Activated naive CD8-positive, alpha-beta T cell treated with anti-CD3 and anti-CD28 coated beads for 36 hours (primary cell): ENCODE measurements at regions not wholly inside any gene's neighbourhood (a gene's known extent, or its start where the extent isn't known, plus 50 kb on each side); places are given as distances from the start of the nearest gene placed in this dataset.
"Not testable (repeated sequence)": the region's sequence is repeated elsewhere in the genome, so short reads cannot be mapped to it uniquely, and the experiment has no call there.

ENCODE experiments used
- DNase-seq: peaks from one replicate; pipeline ENCODE4 v3.0.0; 2021
- H3K27ac Mint-ChIP-seq: one replicate; pipeline ENCODE4 v1.8.0; 2022; ENCODE audit warnings: mild to moderate bottlenecking, moderate library complexity, mixed read lengths
- H3K27me3 Mint-ChIP-seq: one replicate; pipeline ENCODE4 v1.8.0; 2022; ENCODE audit warnings: mild to moderate bottlenecking, mixed read lengths
- H3K36me3 Mint-ChIP-seq: one replicate; pipeline ENCODE4 v1.8.0; 2021; ENCODE audit warnings: mild to moderate bottlenecking, mixed read lengths
- H3K4me1 Mint-ChIP-seq: one replicate; pipeline ENCODE4 v1.8.0; 2021; ENCODE audit warnings: mixed read lengths
- H3K4me3 Mint-ChIP-seq: one replicate; pipeline ENCODE4 v1.8.0; 2022; ENCODE audit warnings: mild to moderate bottlenecking, moderate library complexity, mixed read lengths
- H3K9me3 Mint-ChIP-seq: one replicate; pipeline ENCODE4 v1.8.0; 2022; ENCODE audit warnings: mixed read lengths

GRCh38 chr13:24983094-24983493, 112.8 kb upstream of the PABPC3 start:
- H3K4me3 Mint-ChIP-seq = no peak overlapping the region
- H3K4me1 Mint-ChIP-seq = peaks cover 1% of the 10 kb centered on the region
- H3K27me3 Mint-ChIP-seq = peaks cover 46% of the 10 kb centered on the region
- no peak for DNase-seq
- H3K9me3 Mint-ChIP-seq = no peaks in the 10 kb centered on the region
- H3K27ac Mint-ChIP-seq = no peak overlapping the region
- H3K36me3 Mint-ChIP-seq = no peaks in the 10 kb centered on the region

- no peak for DNase-seq
- Mint-ChIP-seq H3K27ac (no peak overlapping the region), H3K4me1 (peaks cover 1% of the 10 kb centered on the region), H3K4me3 (no peak overlapping the region), H3K9me3 (no peaks in the 10 kb centered on the region), H3K36me3 (no peaks in the 10 kb centered on the region), H3K27me3 (peaks cover 53% of the 10 kb centered on the region)
Measured at GRCh38 chr13:24984134-24984533, 111.8 kb upstream of the PABPC3 start.

GRCh38 chr13:24985107-24985506, 110.8 kb upstream of the PABPC3 start:
- Mint-ChIP-seq H3K27ac (no peak overlapping the region), H3K9me3 (no peaks in the 10 kb centered on the region), H3K27me3 (peaks cover 53% of the 10 kb centered on the region), H3K36me3 (no peaks in the 10 kb centered on the region), H3K4me3 (no peak overlapping the region), H3K4me1 (peaks cover 1% of the 10 kb centered on the region)
- DNase-seq = no peak

GRCh38 chr13:24985896-24986295, 110.0 kb upstream of the PABPC3 start:
- Mint-ChIP-seq H3K27ac (no peak overlapping the region), H3K36me3 (no peaks in the 10 kb centered on the region), H3K4me1 (peaks cover 1% of the 10 kb centered on the region), H3K27me3 (peaks cover 50% of the 10 kb centered on the region), H3K4me3 (no peak overlapping the region), H3K9me3 (no peaks in the 10 kb centered on the region)
- DNase-seq = no peak

GRCh38 chr13:24986826-24987225, 109.1 kb upstream of the PABPC3 start:
- Mint-ChIP-seq H3K27me3 (peaks cover 49% of the 10 kb centered on the region), H3K9me3 (no peaks in the 10 kb centered on the region), H3K4me3 (no peak overlapping the region)

GRCh38 chr13:24989959-24990358, 106.0 kb upstream of the PABPC3 start:
- H3K27ac Mint-ChIP-seq, H3K4me1 Mint-ChIP-seq, H3K36me3 Mint-ChIP-seq, DNase-seq, H3K4me3 Mint-ChIP-seq, H3K9me3 Mint-ChIP-seq: not testable (repeated sequence)
- peaks cover 39% of the 10 kb centered on the region for H3K27me3 Mint-ChIP-seq

More at GRCh38 chr13:24986826-24987225, 109.1 kb upstream of the PABPC3 start:
- H3K4me1 Mint-ChIP-seq = no peaks in the 10 kb centered on the region
- no peak for DNase-seq
- H3K27ac Mint-ChIP-seq = no peak overlapping the region
- no peaks in the 10 kb centered on the region for H3K36me3 Mint-ChIP-seq

- not testable (repeated sequence) for H3K27ac Mint-ChIP-seq, H3K4me1 Mint-ChIP-seq, H3K9me3 Mint-ChIP-seq, H3K4me3 Mint-ChIP-seq, DNase-seq, H3K36me3 Mint-ChIP-seq
- peaks cover 32% of the 10 kb centered on the region for H3K27me3 Mint-ChIP-seq
Measured at GRCh38 chr13:24992946-24993345, 103.0 kb upstream of the PABPC3 start.

- Mint-ChIP-seq H3K4me1 (peaks cover 3% of the 10 kb centered on the region), H3K27ac (no peak overlapping the region), H3K4me3 (no peak overlapping the region), H3K9me3 (no peaks in the 10 kb centered on the region), H3K36me3 (no peaks in the 10 kb centered on the region), H3K27me3 (peaks cover 20% of the 10 kb centered on the region)
- peak; percentile 47 for DNase-seq
Measured at GRCh38 chr13:24995225-24995804, 100.6 kb upstream of the PABPC3 start.

GRCh38 chr13:24997367-24997967, 98.5 kb upstream of the PABPC3 start:
- no peak overlapping the region for H3K27ac Mint-ChIP-seq
- peaks cover 36% of the 10 kb centered on the region for H3K27me3 Mint-ChIP-seq
- H3K9me3 Mint-ChIP-seq = no peaks in the 10 kb centered on the region
- H3K4me1 Mint-ChIP-seq = peaks cover 3% of the 10 kb centered on the region
- no peak for DNase-seq
- no peak overlapping the region for H3K4me3 Mint-ChIP-seq
- H3K36me3 Mint-ChIP-seq = no peaks in the 10 kb centered on the region

- Mint-ChIP-seq H3K9me3 (no peaks in the 10 kb centered on the region), H3K27me3 (peaks cover 46% of the 10 kb centered on the region), H3K4me1 (peaks cover 3% of the 10 kb centered on the region), H3K4me3 (no peak overlapping the region), H3K36me3 (no peaks in the 10 kb centered on the region), H3K27ac (no peak overlapping the region)
- DNase-seq = no peak
Measured at GRCh38 chr13:24998433-24998832, 97.5 kb upstream of the PABPC3 start.

- Mint-ChIP-seq H3K4me3 (no peak overlapping the region), H3K9me3 (no peaks in the 10 kb centered on the region), H3K27me3 (peaks cover 47% of the 10 kb centered on the region), H3K4me1 (peaks cover 3% of the 10 kb centered on the region), H3K27ac (no peak overlapping the region), H3K36me3 (no peaks in the 10 kb centered on the region)
- no peak for DNase-seq
Measured at GRCh38 chr13:25001476-25002206, 94.3 kb upstream of the PABPC3 start.

GRCh38 chr13:25002311-25002710, 93.6 kb upstream of the PABPC3 start:
- not testable (repeated sequence) for H3K36me3 Mint-ChIP-seq, H3K9me3 Mint-ChIP-seq, H3K4me1 Mint-ChIP-seq, DNase-seq, H3K4me3 Mint-ChIP-seq, H3K27ac Mint-ChIP-seq
- H3K27me3 Mint-ChIP-seq = peaks cover 47% of the 10 kb centered on the region

- H3K27ac Mint-ChIP-seq, H3K4me3 Mint-ChIP-seq, H3K9me3 Mint-ChIP-seq, DNase-seq, H3K36me3 Mint-ChIP-seq, H3K4me1 Mint-ChIP-seq: not testable (repeated sequence)
- peaks cover 60% of the 10 kb centered on the region for H3K27me3 Mint-ChIP-seq
Measured at GRCh38 chr13:25004489-25004888, 91.4 kb upstream of the PABPC3 start.

- DNase-seq, H3K27ac Mint-ChIP-seq, H3K4me1 Mint-ChIP-seq, H3K36me3 Mint-ChIP-seq, H3K4me3 Mint-ChIP-seq, H3K9me3 Mint-ChIP-seq: not testable (repeated sequence)
- peaks cover 63% of the 10 kb centered on the region for H3K27me3 Mint-ChIP-seq
Measured at GRCh38 chr13:25005050-25005497, 90.9 kb upstream of the PABPC3 start.

- H3K27ac Mint-ChIP-seq = not testable (repeated sequence)
Measured at GRCh38 chr13:25007389-25007788, 88.5 kb upstream of the PABPC3 start.

More at GRCh38 chr13:25007389-25007788, 88.5 kb upstream of the PABPC3 start:
- not testable (repeated sequence) for H3K4me1 Mint-ChIP-seq, H3K4me3 Mint-ChIP-seq, H3K9me3 Mint-ChIP-seq, H3K36me3 Mint-ChIP-seq, DNase-seq
- H3K27me3 Mint-ChIP-seq = peaks cover 56% of the 10 kb centered on the region
